Liver (tissue), 8 donors: ENCODE measurements at regions not wholly inside any gene's neighbourhood (a gene's known extent, or its start where the extent isn't known, plus 50 kb on each side); places are given as distances from the start of the nearest gene placed in this dataset.

Experiments
- DNase-seq: peaks from one replicate; pipeline ENCODE4 v3.0.0-alpha.2; 2017; ENCODE audit warnings: low spot score
- H3K27ac ChIP-seq, 2 donors: one replicate each; pipeline ENCODE4 v1.7.0; 2013; ENCODE audit warnings: inconsistent platforms in 2 of 2, low read length in 2 of 2, control low read depth in 1 of 2, low read depth in 1 of 2, mild to moderate bottlenecking in 1 of 2
- H3K27me3 ChIP-seq, 4 donors: one replicate each; pipeline versions ENCODE4 v1.6.1 to v1.7.0; 2013; ENCODE audit warnings: low read length in 3 of 4, inconsistent platforms in 1 of 4, mild to moderate bottlenecking in 1 of 4, moderate library complexity in 1 of 4; ENCODE audit not compliant: control insufficient read depth in 4 of 4, insufficient read depth in 4 of 4
- H3K36me3 ChIP-seq, 4 donors: one replicate each; pipeline versions ENCODE4 v1.6.1 to v1.7.0; 2013; ENCODE audit warnings: low read length in 3 of 4, mild to moderate bottlenecking in 3 of 4, low read depth in 1 of 4, moderate library complexity in 1 of 4; ENCODE audit not compliant: control insufficient read depth in 4 of 4, insufficient read depth in 3 of 4
- H3K4me1 ChIP-seq, 4 donors: one replicate each; pipeline versions ENCODE4 v1.6.1 to v1.7.0; 2013; ENCODE audit warnings: low read length in 3 of 4, mild to moderate bottlenecking in 3 of 4, moderate library complexity in 1 of 4; ENCODE audit not compliant: control insufficient read depth in 4 of 4, insufficient read depth in 4 of 4
- H3K4me3 ChIP-seq, 3 donors: one replicate each; pipeline versions ENCODE4 v1.6.1 to v1.7.0; 2013; ENCODE audit warnings: low read length in 3 of 3, control low read depth in 1 of 3, low read depth in 1 of 3, mild to moderate bottlenecking in 1 of 3
- H3K9ac ChIP-seq, 2 donors: one replicate each; pipeline ENCODE4 v1.7.0; 2013; ENCODE audit warnings: low read length in 2 of 2, mild to moderate bottlenecking in 2 of 2, moderate library complexity in 2 of 2, control low read depth in 1 of 2, low read depth in 1 of 2
- H3K9me3 ChIP-seq, 4 donors: one replicate each; pipeline versions ENCODE4 v1.6.1 to v1.7.0; 2013; ENCODE audit warnings: low read length in 3 of 4; ENCODE audit not compliant: control insufficient read depth in 4 of 4
- ATF3 ChIP-seq: IDR thresholded peaks from 2 replicates; pipeline ENCODE4 v1.6.1; 2016; ENCODE audit warnings: antibody characterized with exemption
- CTCF ChIP-seq: fragments of 150-350 bp; IDR thresholded peaks from 2 replicates; pipeline ENCODE4 v1.5.1; 2017; ENCODE audit warnings: improper control_type of control experiment, low read depth, low read length; ENCODE audit not compliant: missing input control
- EGR1 ChIP-seq, 2 donors: IDR thresholded peaks; 2 replicates each; pipeline ENCODE4 v1.6.1; 2016 to 2018; ENCODE audit warnings: antibody characterized with exemption in 2 of 2, low read depth in 2 of 2
- FOXA1 ChIP-seq: IDR thresholded peaks from 2 replicates; pipeline ENCODE4 v1.6.1; 2016; ENCODE audit warnings: antibody characterized with exemption
- FOXA2 ChIP-seq: IDR thresholded peaks from 2 replicates; pipeline ENCODE4 v1.6.1; 2016; ENCODE audit warnings: antibody characterized with exemption
- GABPA ChIP-seq, 2 donors: IDR thresholded peaks in 1 of 2; conservative IDR thresholded peaks in 1 of 2; 2 replicates each; pipeline ENCODE4 v1.6.1; 2016; ENCODE audit warnings: antibody characterized with exemption in 2 of 2, mild to moderate bottlenecking in 1 of 2, moderate library complexity in 1 of 2
- HNF4A ChIP-seq, 2 donors: conservative IDR thresholded peaks; 2 replicates each; pipeline ENCODE4 v1.6.1; 2016; ENCODE audit warnings: antibody characterized with exemption in 2 of 2, mild to moderate bottlenecking in 2 of 2
- HNF4G ChIP-seq: IDR thresholded peaks from 2 replicates; pipeline ENCODE4 v1.6.1; 2016; ENCODE audit warnings: antibody characterized with exemption
- JUND ChIP-seq, 2 donors: IDR thresholded peaks; 2 replicates each; pipeline ENCODE4 v1.6.1; 2016; ENCODE audit warnings: antibody characterized with exemption in 2 of 2
- MAX ChIP-seq: IDR thresholded peaks from 2 replicates; pipeline ENCODE4 v1.6.1; 2016; ENCODE audit warnings: antibody characterized with exemption
- NR2F2 ChIP-seq: IDR thresholded peaks from 2 replicates; pipeline ENCODE4 v1.6.1; 2016; ENCODE audit warnings: antibody characterized with exemption
- RAD21 ChIP-seq, 2 donors: IDR thresholded peaks; 2 replicates each; pipeline ENCODE4 v1.6.1; 2016; ENCODE audit warnings: antibody characterized with exemption in 2 of 2, mild to moderate bottlenecking in 2 of 2
- REST ChIP-seq: IDR thresholded peaks from 2 replicates; pipeline ENCODE4 v1.6.1; 2016; ENCODE audit warnings: antibody characterized with exemption, mild to moderate bottlenecking
- RXRA ChIP-seq, 2 donors: IDR thresholded peaks; 2 replicates each; pipeline ENCODE4 v1.6.1; 2017 to 2018; ENCODE audit warnings: antibody characterized with exemption in 2 of 2, mild to moderate bottlenecking in 1 of 2
- SP1 ChIP-seq: IDR thresholded peaks from 2 replicates; pipeline ENCODE4 v1.6.1; 2018; ENCODE audit warnings: antibody characterized with exemption, mild to moderate bottlenecking
- TAF1 ChIP-seq: conservative IDR thresholded peaks from 2 replicates; pipeline ENCODE4 v1.6.1; 2016; ENCODE audit warnings: antibody characterized with exemption, mild to moderate bottlenecking
- YY1 ChIP-seq: IDR thresholded peaks from 2 replicates; pipeline ENCODE4 v1.6.1; 2016; ENCODE audit warnings: antibody characterized with exemption, mild to moderate bottlenecking
- ZBTB33 ChIP-seq: IDR thresholded peaks from 2 replicates; pipeline ENCODE4 v1.6.1; 2016; ENCODE audit warnings: antibody characterized with exemption
- whole genome bisulfite sequencing: extraction: QIAGEN DNeasy Blood & Tissue Kit; methylation state at CpG from one replicate; pipeline ENCODE4 v1.1.7; 2013; 5-methylcytosine and 5-hydroxymethylcytosine counted together
- donor health status: healthy.
- donor health status: healthy.
- donor health status: healthy.
- donor health status: healthy.
- donor health status: healthy.

GRCh38 chr11:41917900-41918299 is 458.4 kb upstream of the LRRC4C start:
- no peak for DNase-seq
- Histone ChIP-seq H3K27me3 (no peaks in the 10 kb centered on the region), H3K27ac (no peak overlapping the region), H3K4me3 (no peak overlapping the region), H3K9ac (no peak overlapping the region), H3K9me3 (peaks cover 0 to 2% (median 0%) of the 10 kb centered on the region in 4 donors), H3K4me1 (no peaks in the 10 kb centered on the region), H3K36me3 (no peaks in the 10 kb centered on the region)
- TF ChIP-seq SP1 = no peak
- no peak for TF ChIP-seq HNF4G
- TF ChIP-seq YY1 = no peak
- TF ChIP-seq HNF4A (conservative IDR thresholded peaks at IDR 0.05) = no peak
- no peak for TF ChIP-seq RXRA (IDR thresholded peaks at IDR 0.05)
- TF ChIP-seq NR2F2 = no peak
- TF ChIP-seq CTCF = no peak
- TF ChIP-seq GABPA (IDR thresholded peaks at IDR 0.05 in 1 of 2, conservative IDR thresholded peaks at IDR 0.05 in 1 of 2) = no peak
- TF ChIP-seq REST = no peak
- no peak for TF ChIP-seq ZBTB33
- no peak for TF ChIP-seq FOXA1
- TF ChIP-seq FOXA2 = no peak
- no peak for TF ChIP-seq TAF1
- TF ChIP-seq ATF3 = no peak
- TF ChIP-seq JUND (IDR thresholded peaks at IDR 0.05) = no peak
- TF ChIP-seq MAX = no peak
- no peak for TF ChIP-seq RAD21 (IDR thresholded peaks at IDR 0.05)
- no peak for TF ChIP-seq EGR1 (IDR thresholded peaks at IDR 0.05; ENCODE audit: low read depth in 2 of 2)
- WGBS = 66% methylated on average over 5 of the region's 5 CpGs

- Histone ChIP-seq H3K9me3 (peaks cover 0 to 2% (median 0%) of the 10 kb centered on the region in 4 donors), H3K36me3 (no peaks in the 10 kb centered on the region), H3K9ac (no peak overlapping the region), H3K27ac (no peak overlapping the region), H3K4me1 (no peaks in the 10 kb centered on the region), H3K4me3 (no peak overlapping the region), H3K27me3 (peaks cover 0 to 2% (median 0%) of the 10 kb centered on the region in 4 donors)
- no peak for DNase-seq
- no peak for TF ChIP-seq TAF1
- TF ChIP-seq MAX = no peak
- no peak for TF ChIP-seq SP1
- TF ChIP-seq RXRA (IDR thresholded peaks at IDR 0.05) = no peak
- WGBS = 48% methylated on average over 2 of the region's 2 CpGs
These were observed 460.9 kb upstream of the LRRC4C start for GRCh38 chr11:41920374-41920773.
